H9 (cell line): ENCODE measurements at regions not wholly inside any gene's neighbourhood (a gene's known extent, or its start where the extent isn't known, plus 50 kb on each side); places are given as distances from the start of the nearest gene placed in this dataset.

Source experiments
- DNase-seq: peaks from one replicate; pipeline ENCODE4 v3.0.0-alpha.2; 2017
- H2AFZ ChIP-seq: one replicate; pipeline ENCODE4 v1.6.1; 2013; ENCODE audit warnings: mild to moderate bottlenecking, low read length, control low read depth, moderate library complexity
- H2AK5ac ChIP-seq: 2 replicates; pipeline ENCODE4 v1.6.1; 2013; ENCODE audit warnings: low read length, control low read depth, mixed read lengths; ENCODE audit not compliant: insufficient read length
- H2BK120ac ChIP-seq: one replicate; pipeline ENCODE4 v1.6.1; 2013; ENCODE audit warnings: low read depth, mild to moderate bottlenecking, low read length, control low read depth, inconsistent platforms; ENCODE audit not compliant: poor library complexity, severe bottlenecking
- H2BK12ac ChIP-seq: 2 replicates; pipeline ENCODE4 v1.6.1; 2013; ENCODE audit warnings: low read length, control low read depth, mixed read lengths, low read depth; ENCODE audit not compliant: insufficient read length
- H2BK15ac ChIP-seq: 2 replicates; pipeline ENCODE4 v1.6.1; 2013; ENCODE audit warnings: low read depth, low read length, control low read depth
- H2BK20ac ChIP-seq: one replicate; pipeline ENCODE4 v1.6.1; 2013; ENCODE audit warnings: low read depth, mild to moderate bottlenecking, low read length, control low read depth, inconsistent platforms; ENCODE audit not compliant: poor library complexity, severe bottlenecking
- H2BK5ac ChIP-seq: 2 replicates; pipeline ENCODE4 v1.6.1; 2013; ENCODE audit warnings: low read length, control low read depth, mixed read lengths; ENCODE audit not compliant: insufficient read length
- H3K14ac ChIP-seq: 2 replicates; pipeline ENCODE4 v1.6.1; 2013; ENCODE audit warnings: low read length, control low read depth; ENCODE audit not compliant: insufficient read depth
- H3K18ac ChIP-seq: 2 replicates; pipeline ENCODE4 v1.6.1; 2013; ENCODE audit warnings: low read depth, mild to moderate bottlenecking, mixed read lengths, low read length, control low read depth; ENCODE audit not compliant: insufficient read length
- H3K23ac ChIP-seq: 2 replicates; pipeline ENCODE4 v1.6.1; 2013; ENCODE audit warnings: low read length, control low read depth, mixed read lengths, low read depth; ENCODE audit not compliant: insufficient read length
- H3K23me2 ChIP-seq: 2 replicates; pipeline ENCODE4 v1.6.1; 2013; ENCODE audit warnings: low read depth, mild to moderate bottlenecking, mixed read lengths, low read length, control low read depth; ENCODE audit not compliant: insufficient read length, poor library complexity, severe bottlenecking
- H3K27ac ChIP-seq: 2 replicates; pipeline ENCODE4 v1.5.1; 2013; ENCODE audit warnings: low read length, control low read depth, mixed read lengths, low read depth; ENCODE audit not compliant: insufficient read length
- H3K27me3 ChIP-seq: 2 replicates; pipeline ENCODE4 v1.6.1; 2013; ENCODE audit warnings: low read length, control low read depth, inconsistent platforms; ENCODE audit not compliant: insufficient read depth
- H3K4ac ChIP-seq: 2 replicates; pipeline ENCODE4 v1.6.1; 2013; ENCODE audit warnings: low read depth, mild to moderate bottlenecking, control low read depth, inconsistent platforms, low read length, moderate library complexity
- H3K4me1 ChIP-seq: 2 replicates; pipeline ENCODE4 v1.6.1; 2013; ENCODE audit warnings: low read length, control low read depth, inconsistent platforms; ENCODE audit not compliant: insufficient read depth
- H3K4me2 ChIP-seq: 2 replicates; pipeline ENCODE4 v1.6.1; 2013; ENCODE audit warnings: low read length, control low read depth, mixed read lengths; ENCODE audit not compliant: insufficient read length, insufficient read depth
- H3K56ac ChIP-seq: 2 replicates; pipeline ENCODE4 v1.6.1; 2013; ENCODE audit warnings: low read depth, mild to moderate bottlenecking, mixed read lengths, low read length, control low read depth; ENCODE audit not compliant: insufficient read length
- H3K79me1 ChIP-seq: 2 replicates; pipeline ENCODE4 v1.6.1; 2013; ENCODE audit warnings: low read depth, mild to moderate bottlenecking, moderate library complexity, low read length, control low read depth, inconsistent platforms; ENCODE audit not compliant: insufficient read depth, poor library complexity, severe bottlenecking
- H3K79me2 ChIP-seq: 2 replicates; pipeline ENCODE4 v1.6.1; 2013; ENCODE audit warnings: low read length, control low read depth, inconsistent platforms; ENCODE audit not compliant: insufficient read depth
- H3K9ac ChIP-seq: 2 replicates; pipeline ENCODE4 v1.6.1; 2013; ENCODE audit warnings: low read length, control low read depth, mixed read lengths; ENCODE audit not compliant: insufficient read length; ENCODE audit errors: extremely low read depth
- H3K9me3 ChIP-seq: one replicate; pipeline ENCODE4 v1.6.1; 2013; ENCODE audit warnings: low read depth, low read length, inconsistent platforms; ENCODE audit not compliant: control insufficient read depth
- H3T11ph ChIP-seq: one replicate; pipeline ENCODE4 v1.6.1; 2013; ENCODE audit warnings: mild to moderate bottlenecking, low read length, control low read depth, inconsistent platforms
- H4K20me1 ChIP-seq: one replicate; pipeline ENCODE4 v1.6.1; 2013; ENCODE audit not compliant: control insufficient read depth, insufficient read length, insufficient read depth
- H4K5ac ChIP-seq: 2 replicates; pipeline ENCODE4 v1.6.1; 2013; ENCODE audit warnings: low read depth, mild to moderate bottlenecking, mixed read lengths, low read length, control low read depth; ENCODE audit not compliant: insufficient read length
- H4K8ac ChIP-seq: replicated peaks from 2 replicates; pipeline ENCODE4 v1.6.1; 2013; ENCODE audit warnings: low read length, control low read depth, mixed read lengths, low read depth; ENCODE audit not compliant: insufficient read length
- H4K91ac ChIP-seq: 2 replicates; pipeline ENCODE4 v1.6.1; 2013; ENCODE audit warnings: low read depth, mild to moderate bottlenecking, moderate library complexity, mixed read lengths, low read length, control low read depth; ENCODE audit not compliant: insufficient read length
- H3K27ac Mint-ChIP-seq, 3 experiments: 2 replicates in 2 of 3; 3 replicates in 1 of 3; pipeline ENCODE4 v1.8.0; 2020 to 2021; ENCODE audit warnings: mixed read lengths in 3 of 3, mild to moderate bottlenecking in 1 of 3, moderate library complexity in 1 of 3
- H3K27me3 Mint-ChIP-seq: 2 replicates; pipeline ENCODE4 v1.8.0; 2021; ENCODE audit warnings: low read depth, mild to moderate bottlenecking, moderate library complexity, mixed read lengths
- H3K36me3 Mint-ChIP-seq, 3 experiments: 2 replicates in 2 of 3; 3 replicates in 1 of 3; pipeline ENCODE4 v1.8.0; 2020 to 2021; ENCODE audit warnings: low read depth in 3 of 3, mixed read lengths in 3 of 3; ENCODE audit not compliant: insufficient read depth in 1 of 3
- H3K4me1 Mint-ChIP-seq, 2 experiments: 2 replicates each; pipeline ENCODE4 v1.8.0; 2020; ENCODE audit warnings: mixed read lengths in 2 of 2
- H3K4me3 Mint-ChIP-seq, 2 experiments: 2 replicates in 1 of 2; 3 replicates in 1 of 2; pipeline ENCODE4 v1.8.0; 2020 to 2021; ENCODE audit warnings: mild to moderate bottlenecking in 2 of 2, mixed read lengths in 2 of 2, moderate library complexity in 1 of 2
- H3K9me3 Mint-ChIP-seq, 2 experiments: 2 replicates in 1 of 2; 3 replicates in 1 of 2; pipeline ENCODE4 v1.8.0; 2020; ENCODE audit warnings: mild to moderate bottlenecking in 2 of 2, mixed read lengths in 2 of 2, moderate library complexity in 1 of 2
- TF ChIP-seq, protein P1 (sequence below): fragments of 200-600 bp; sonication (generic); conservative IDR thresholded peaks from 3 replicates; pipeline ENCODE4 v1.8.0; 2021; ENCODE audit warnings: antibody characterized with exemption, mild to moderate bottlenecking

DNA sequence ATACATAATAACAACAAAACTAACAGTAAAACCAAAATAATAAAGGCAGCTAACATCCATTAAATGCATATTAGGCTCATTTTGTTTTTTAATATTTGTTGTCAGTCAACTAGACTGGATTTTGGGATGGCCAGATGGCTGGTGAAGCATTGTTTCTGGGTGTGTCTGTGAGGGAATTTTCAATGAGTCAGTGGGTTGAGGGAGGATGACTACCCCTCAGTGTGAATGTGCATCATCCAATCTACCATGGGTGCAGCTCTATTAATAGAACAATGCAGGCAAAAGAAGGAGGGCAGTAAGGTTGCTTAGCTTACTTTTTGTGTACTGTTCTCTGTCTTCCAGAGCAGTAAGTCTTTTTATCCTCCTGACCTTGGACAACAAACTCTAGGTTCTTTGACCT lies 484.2 kb upstream of the HS3ST1 start:
- Histone ChIP-seq H3K23me2 (no peaks in the 10 kb centered on the region), H4K91ac (no peak overlapping the region), H3K23ac (no peak overlapping the region), H2BK5ac (no peak overlapping the region), H4K20me1 (no peaks in the 10 kb centered on the region), H3K18ac (no peak overlapping the region), H3K4me2 (no peak overlapping the region), H3K14ac (no peak overlapping the region), H3K56ac (no peak overlapping the region), H3K27ac (no peak overlapping the region), H3K79me1 (no peaks in the 10 kb centered on the region), H4K5ac (no peak overlapping the region), H2BK12ac (no peak overlapping the region), H3K4ac (no peak overlapping the region), H3T11ph (no peak overlapping the region), H3K9ac (no peak overlapping the region), H3K4me1 (no peaks in the 10 kb centered on the region), H2AK5ac (no peak overlapping the region), H2BK20ac (no peak overlapping the region), H3K79me2 (no peaks in the 10 kb centered on the region), H3K27me3 (no peaks in the 10 kb centered on the region), H2BK15ac (no peak overlapping the region), H2AFZ (no peak overlapping the region), H4K8ac (no peak overlapping the region), H3K9me3 (no peaks in the 10 kb centered on the region), H2BK120ac (no peak overlapping the region)
- H3K4me3 Mint-ChIP-seq = no peak overlapping the region
- DNase-seq = no peak
- peaks cover under 1 to 13% (median 5%) of the 10 kb centered on the region in 3 experiments; a peak in 4 of 7 replicates for H3K36me3 Mint-ChIP-seq
- no peak overlapping the region for H3K27ac Mint-ChIP-seq
- TF ChIP-seq, protein P1, sequence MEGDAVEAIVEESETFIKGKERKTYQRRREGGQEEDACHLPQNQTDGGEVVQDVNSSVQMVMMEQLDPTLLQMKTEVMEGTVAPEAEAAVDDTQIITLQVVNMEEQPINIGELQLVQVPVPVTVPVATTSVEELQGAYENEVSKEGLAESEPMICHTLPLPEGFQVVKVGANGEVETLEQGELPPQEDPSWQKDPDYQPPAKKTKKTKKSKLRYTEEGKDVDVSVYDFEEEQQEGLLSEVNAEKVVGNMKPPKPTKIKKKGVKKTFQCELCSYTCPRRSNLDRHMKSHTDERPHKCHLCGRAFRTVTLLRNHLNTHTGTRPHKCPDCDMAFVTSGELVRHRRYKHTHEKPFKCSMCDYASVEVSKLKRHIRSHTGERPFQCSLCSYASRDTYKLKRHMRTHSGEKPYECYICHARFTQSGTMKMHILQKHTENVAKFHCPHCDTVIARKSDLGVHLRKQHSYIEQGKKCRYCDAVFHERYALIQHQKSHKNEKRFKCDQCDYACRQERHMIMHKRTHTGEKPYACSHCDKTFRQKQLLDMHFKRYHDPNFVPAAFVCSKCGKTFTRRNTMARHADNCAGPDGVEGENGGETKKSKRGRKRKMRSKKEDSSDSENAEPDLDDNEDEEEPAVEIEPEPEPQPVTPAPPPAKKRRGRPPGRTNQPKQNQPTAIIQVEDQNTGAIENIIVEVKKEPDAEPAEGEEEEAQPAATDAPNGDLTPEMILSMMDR = no peak
- peaks cover 24 to 26% of the 10 kb centered on the region in 2 experiments for H3K4me1 Mint-ChIP-seq
- H3K9me3 Mint-ChIP-seq = peaks cover 3 to 9% of the 10 kb centered on the region in 2 experiments
- H3K27me3 Mint-ChIP-seq = no peaks in the 10 kb centered on the region
